Activated CD4-positive, alpha-beta T cell treated with anti-CD3 and anti-CD28 coated beads, Interleukin-2, amount 50 U/mL, for 1 hour (primary cell): ENCODE measurements at regions not wholly inside any gene's neighbourhood (a gene's known extent, or its start where the extent isn't known, plus 50 kb on each side); places are given as distances from the start of the nearest gene placed in this dataset.

Source experiments
- DNase-seq: peaks from one replicate; pipeline ENCODE4 v3.0.0-alpha.2; 2020

DNA sequence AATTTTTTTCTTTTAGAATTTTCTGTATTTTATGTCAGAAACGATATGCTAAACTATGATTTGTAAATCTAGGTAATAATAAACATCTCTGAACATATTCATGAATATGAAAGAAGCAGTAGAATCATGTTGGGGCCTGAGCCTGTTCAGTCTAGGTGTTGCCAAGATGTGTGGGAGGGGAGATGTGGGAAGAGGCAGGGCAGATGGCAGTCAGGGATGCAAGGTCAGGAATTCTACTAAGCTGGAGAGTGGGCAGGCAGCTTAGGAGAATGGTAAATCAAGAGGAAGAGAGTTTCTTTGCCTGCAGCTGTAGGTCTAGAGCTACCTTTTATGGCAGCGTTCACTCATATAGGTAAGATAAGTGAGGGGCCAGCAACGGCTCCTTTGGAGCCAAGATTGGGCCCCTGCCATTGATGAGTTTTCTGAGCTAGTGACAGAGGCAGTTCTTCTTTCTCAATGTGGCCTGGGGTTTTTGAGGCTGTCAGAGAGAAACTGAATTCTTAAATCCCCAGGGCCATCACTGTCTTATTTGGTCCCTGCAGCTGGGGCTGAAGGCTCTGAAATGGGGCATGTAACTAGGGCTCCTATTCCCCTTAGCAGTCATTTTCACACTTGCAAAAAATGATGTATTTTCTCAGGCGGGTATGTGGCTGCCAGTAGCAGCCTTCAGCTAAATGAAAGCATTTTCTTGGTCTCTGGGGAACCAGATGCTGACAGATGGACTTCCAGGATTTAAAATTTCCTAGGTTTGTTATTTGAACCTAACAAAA, 232.8 kb downstream of the PIK3C3 start:
- DNase-seq, result no peak

GRCh38 chr18:42190643-42191042, 235.6 kb downstream of the PIK3C3 start:
- no peak for DNase-seq

DNA sequence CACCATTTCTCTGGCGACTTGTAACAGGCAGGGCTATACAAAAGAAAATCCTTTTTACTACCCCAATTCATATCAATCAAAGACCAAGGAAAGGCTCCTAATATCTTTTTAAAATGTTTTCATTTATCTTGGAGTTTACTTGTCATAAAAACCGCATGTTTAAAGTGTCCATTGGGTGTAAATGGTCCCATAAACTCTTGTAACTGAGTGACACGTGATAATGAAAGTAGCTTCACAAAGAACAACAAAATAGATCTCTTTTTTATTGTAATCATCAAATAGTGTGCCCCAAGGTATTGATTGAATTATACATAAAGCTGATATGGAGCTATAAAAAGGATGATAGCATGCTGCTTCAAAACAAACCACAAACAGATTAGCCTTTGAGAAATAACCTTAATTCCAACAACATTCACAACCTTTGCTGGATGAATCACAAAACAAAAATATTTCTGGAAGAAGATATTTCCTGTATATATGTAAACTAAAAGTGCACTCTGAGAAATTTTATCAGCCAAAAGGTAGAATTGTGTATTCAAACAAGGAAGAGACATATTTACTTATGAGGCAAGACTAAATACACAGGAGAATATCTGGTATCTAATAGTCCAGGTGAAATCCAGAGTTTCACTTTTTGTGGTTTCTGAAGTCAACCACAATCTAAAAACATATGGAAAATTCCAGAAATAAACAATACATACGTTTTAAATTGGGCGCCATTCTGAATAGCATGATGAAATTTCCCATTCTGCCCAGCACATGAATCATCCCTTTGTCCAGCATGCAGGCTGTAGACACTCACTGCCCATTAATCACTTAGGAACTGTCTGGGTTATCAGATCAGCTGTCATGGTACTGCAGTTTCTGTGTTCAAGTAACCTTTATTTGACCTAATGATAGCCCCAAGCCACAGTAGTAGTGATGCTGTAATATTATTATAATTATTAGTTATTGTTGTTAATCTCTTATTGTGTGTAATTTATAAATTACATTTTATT, 237.5 kb downstream of the PIK3C3 start:
- DNase-seq, result no peak

DNA sequence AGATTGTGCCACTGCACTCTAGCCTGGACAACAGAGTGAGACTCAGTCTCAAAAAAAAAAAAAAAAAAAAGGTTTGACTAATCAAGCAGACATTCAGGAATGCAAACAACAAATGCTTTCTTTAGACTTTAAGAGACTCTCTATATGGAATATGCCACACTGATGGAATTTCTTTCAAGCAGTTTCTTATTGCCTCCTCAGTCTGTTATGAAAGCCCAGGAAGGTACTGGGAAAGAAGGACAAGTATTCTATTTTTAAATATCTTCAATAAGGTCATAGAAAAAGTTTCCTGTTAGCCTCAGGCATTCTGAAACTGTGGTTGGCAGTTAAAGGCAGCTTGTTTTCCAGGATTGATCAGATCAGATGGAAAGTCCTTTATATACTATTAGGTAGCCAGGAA, 241.6 kb downstream of the PIK3C3 start:
- DNase-seq, result no peak

- no peak for DNase-seq
Observed at GRCh38 chr18:42201137-42201536, 246.1 kb downstream of the PIK3C3 start.

- DNase-seq, result no peak
Observed at GRCh38 chr18:42211201-42211600, 256.2 kb downstream of the PIK3C3 start.

DNA sequence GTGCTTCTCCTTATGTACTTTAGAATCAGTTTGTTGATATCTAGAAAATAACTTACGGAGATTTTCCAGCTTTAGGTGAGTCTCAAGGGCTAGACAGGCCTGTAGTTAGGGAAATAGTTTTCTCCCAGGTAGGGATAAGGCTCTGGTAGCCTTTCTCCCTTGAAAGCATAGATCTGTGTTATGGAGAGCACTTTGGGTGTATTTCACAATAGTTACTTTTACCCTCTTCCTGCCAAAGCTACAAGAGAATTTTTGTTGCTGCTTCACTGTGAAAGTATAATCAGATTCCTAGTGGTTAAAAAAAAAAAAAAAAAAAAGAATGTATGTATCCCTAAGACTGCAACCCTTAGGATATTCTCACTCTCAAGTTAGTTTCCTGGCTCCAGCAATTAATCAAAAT, 267.5 kb downstream of the PIK3C3 start:
- no peak for DNase-seq

- no peak for DNase-seq
Observed at GRCh38 chr18:42228581-42228980, 273.5 kb downstream of the PIK3C3 start.

DNA sequence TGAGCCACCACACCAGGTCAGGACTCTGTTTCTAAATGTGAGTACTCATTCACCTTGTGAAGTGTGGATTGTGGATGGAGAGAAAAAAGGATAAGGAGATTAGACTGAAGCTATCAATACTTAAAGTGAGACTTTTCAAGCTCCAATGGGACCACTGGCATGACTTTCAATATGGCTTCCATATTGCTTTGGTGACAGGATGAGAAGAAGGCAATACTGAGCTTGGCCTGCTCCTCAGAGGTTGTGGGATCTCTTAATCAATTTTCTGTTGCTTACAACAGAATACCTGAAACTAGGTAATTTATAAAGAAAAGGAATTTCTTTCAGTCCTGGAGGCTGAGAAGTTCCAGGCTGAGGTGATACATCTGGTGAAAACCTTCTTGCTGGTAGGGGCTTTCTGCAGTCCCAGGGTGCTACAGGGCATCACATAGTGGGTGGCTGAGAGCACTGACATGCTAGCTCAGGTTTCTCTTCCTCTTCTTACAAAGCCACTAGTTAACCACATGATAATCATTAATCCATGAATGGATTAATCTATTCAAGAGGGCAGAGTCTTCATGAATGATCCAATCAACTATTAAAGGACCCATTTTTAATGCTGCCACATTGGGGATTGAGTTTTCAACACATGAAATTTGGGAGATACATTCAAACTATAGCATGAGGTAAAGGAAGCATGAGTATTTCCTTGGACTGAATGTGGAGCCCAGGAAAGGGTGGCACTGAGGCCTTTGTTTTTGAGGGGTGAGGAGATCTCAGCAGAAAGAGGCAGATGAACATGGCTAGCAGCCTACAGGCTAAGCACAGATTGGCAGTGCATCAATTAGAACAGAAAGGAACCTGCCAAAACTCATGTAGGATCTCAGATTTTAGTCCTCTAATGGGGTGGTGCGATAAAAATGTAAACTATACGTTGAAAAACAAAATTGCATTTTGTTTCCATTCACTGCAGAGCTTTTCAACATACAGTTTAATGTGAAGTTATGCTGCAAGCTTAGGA, 274.5 kb downstream of the PIK3C3 start:
- DNase-seq, result no peak

GRCh38 chr18:42230636-42231035, 275.6 kb downstream of the PIK3C3 start:
- DNase-seq, result no peak

DNA sequence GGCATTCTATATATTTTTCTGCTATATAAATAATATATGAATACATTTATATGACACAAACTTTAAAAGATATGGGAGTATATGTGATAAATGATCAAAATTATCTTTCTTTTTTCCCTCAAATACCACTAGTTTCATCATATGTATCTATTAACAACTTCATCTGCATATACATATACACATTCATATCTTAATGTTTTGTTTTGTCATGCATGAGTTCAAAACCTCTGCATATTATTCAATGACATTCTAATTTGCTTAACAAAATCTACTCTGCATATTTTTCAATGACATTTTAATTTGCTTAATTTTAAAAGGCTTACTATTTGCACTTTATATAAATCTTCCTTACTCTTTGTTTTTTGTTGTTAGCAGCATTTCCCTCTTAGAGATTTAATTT, 276.2 kb downstream of the PIK3C3 start:
- no peak for DNase-seq

DNA sequence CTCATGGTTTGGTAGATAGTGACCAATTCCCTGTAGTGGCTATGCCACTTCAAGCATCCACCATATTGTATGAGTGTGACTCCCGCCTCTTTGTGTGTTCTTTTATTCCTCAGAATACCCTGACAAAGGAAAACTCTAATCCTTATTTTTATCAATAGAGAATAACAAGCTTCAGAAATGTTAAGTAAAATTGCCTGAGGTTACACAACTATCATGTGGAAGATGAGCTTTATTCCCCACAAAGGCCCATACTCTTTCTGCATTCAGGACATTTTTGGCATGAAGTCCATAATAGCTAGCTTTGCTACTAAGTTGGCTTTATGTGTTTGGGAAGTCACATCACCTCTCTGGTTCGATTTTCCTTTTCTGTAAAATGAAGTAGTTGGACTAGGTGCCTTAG, 276.8 kb downstream of the PIK3C3 start:
- DNase-seq, result no peak

- DNase-seq, result no peak
Observed at GRCh38 chr18:42233908-42234307, 278.9 kb downstream of the PIK3C3 start.

DNA sequence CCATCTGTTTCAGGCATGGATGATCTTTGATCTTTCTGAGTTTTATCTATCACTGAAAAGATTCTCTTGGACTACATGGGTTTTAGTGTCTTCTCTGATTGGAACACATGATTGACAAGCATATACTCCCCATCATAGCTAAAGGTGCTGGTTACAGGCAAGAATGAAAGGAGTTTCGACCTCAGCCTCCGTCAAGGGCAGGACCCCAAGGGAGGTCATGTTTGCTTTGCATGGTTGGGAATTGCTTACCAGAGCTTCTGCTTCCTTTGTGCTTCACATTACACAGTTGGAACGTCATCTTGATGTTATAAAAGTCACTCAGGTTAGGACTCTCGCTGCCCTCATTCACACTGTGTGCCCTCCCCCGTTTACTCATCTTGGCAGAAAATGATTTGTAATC, 287.7 kb downstream of the PIK3C3 start:
- no peak for DNase-seq

DNA sequence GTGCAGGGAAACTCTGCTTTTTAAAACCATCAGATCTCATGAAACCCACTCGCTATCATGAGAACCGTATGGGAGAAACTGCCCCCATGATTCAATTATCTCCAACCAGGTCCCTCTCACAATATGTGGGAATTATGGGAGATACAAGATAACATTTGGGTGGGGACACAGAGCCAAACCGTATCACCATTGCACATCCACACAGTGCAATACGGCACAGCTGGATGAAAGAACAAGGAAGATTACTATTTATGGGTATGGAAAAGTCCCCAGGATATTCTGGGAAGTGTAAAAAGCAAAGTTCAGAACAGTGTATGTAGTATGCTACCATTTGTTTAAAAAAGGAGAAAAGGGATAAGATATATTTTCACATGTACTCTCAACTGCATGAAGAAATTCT, 290.1 kb downstream of the PIK3C3 start:
- DNase-seq, result no peak

DNA sequence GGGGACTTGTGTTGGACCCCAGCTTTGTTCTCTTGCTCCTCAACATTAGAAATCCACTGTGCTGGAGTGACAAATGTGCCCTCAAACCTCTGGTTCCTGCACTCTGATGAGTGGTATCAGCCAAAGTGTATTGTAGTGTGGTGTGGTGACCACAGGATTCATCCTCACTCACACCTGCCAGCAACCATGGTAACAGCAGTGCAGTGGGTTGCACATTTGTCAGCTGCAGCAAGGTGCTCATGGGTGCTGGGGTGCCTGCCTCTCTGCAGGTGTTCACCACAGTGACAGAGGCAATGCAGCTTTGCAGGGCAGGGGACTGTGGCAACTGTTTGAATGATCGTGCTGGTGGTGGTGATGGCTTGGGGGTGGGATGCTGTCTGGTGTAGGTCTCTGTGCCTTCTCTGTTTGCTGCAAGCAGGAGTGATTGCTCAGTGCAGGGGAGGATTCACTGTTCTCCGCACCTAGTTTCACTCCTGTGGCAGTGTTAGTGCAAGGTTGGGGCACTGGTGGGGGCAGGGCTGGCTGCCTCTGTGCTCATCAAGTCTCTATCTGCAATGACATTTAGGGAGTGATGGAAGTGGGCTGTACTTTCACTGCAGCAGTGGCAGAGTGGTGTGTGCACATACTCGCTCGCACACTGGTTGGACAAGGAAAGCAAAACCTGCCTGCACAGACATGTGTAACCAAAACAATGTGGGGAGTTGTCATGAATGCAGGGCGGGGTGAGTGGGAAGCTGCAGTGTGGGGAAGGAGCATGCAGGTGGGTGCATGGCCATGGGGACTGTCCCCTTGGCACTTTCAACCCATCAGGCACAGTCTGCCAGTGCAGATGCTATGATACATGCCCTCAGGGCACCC, 301.1 kb downstream of the PIK3C3 start:
- DNase-seq, result no peak

GRCh38 chr18:42258301-42258965, 303.4 kb downstream of the PIK3C3 start:
- DNase-seq, result no peak

- DNase-seq, result no peak
Observed at GRCh38 chr18:42261731-42262130, 306.7 kb downstream of the PIK3C3 start.

DNA sequence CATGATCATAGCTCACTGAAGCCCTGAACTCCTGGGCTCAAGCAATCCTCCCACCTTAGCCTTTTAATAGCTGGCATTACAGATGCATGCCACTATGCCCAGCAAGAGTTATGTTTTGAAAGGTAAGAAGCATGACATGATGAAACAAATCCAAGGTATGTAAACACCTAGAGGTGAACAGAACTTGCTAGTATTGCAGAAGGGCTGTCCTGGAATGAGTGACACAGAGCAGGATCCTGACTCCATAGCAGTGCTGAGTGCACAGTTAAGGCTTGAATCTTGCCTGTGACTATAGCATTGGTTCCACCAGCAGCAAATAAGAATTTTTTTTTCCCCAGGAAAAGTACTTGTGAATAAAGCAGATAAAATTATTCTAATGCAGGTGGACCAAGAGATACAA, 309.5 kb downstream of the PIK3C3 start:
- DNase-seq, result no peak

DNA sequence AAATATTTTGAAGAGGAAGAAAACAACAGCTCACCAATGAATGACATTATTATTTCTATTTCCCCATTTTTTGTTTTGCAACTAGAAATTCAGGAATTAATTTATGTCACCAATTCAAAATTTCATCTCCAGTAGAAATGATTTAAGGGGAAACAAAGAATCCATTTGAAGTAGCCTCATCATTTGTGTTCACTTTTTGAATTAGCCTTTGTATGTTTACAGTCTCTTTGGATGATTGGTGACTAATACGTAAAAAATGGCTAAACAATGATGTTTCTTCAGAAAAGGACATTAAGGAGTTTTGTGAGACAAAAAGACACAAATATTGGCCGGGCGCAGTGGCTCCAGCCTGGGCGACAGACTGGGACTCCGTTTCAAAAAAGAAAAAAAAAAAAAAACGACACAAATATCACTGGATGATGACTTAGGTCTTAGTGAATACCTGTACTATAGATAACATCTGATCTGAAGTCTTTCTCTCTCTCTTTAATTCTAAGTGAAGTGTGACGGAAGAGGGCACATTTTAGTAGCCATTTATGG, 313.2 kb downstream of the PIK3C3 start:
- no peak for DNase-seq

DNA sequence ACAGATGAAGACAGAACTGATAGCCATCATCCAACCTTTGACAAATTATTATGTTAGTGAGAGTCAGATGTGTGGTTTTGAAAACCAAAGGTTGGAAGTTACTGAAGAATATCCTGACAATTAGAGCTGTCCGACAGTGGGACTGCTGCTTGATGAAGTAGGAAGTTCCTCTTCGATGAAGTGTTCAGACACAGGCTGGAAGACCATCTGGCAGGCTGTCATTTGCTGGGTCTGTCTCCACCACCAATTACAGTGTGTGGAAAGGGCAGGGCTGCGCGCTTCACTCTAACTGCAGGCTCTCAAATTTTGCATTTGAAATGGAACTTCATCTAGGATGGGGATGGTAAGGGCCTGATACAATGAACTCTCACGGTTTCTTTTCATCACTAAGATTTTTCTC, 313.8 kb downstream of the PIK3C3 start:
- DNase-seq, result no peak
